HCT116 (cell line): ENCODE measurements at regions not wholly inside any gene's neighbourhood (a gene's known extent, or its start where the extent isn't known, plus 50 kb on each side); places are given as distances from the start of the nearest gene placed in this dataset.

Experiments
- ATAC-seq: fragments of 200-7000 bp; cut with Tn5 transposase; 2 replicates; pipeline ENCODE4 v1.9.1; 2020; ENCODE audit warnings: mild to moderate bottlenecking, moderate library complexity
- BruUV-seq: library from RNA; stranded (reverse); fragments of 400-500 nt; replicated peaks from 2 replicates; lab custom pipeline; 2021; lab: Mats Ljungman, UMichigan
- CTCF ChIA-PET: fragments of 300-600 bp; sonication (Branson Sonifier 250); formaldehyde crosslinking; loops from one replicate; lab custom pipeline; 2021; ENCODE audit warnings: antibody characterized with exemption; lab: Charles Lee
- POLR2A ChIA-PET: fragments of 300-600, 350-600 bp; sonication (Branson Sonifier 250); formaldehyde crosslinking; loops from one replicate; lab custom pipeline; 2021; ENCODE audit warnings: antibody characterized with exemption; lab: Charles Lee
- RAD21 ChIA-PET, 2 experiments: fragments of 300-600 bp; sonication (Branson Sonifier 250); formaldehyde crosslinking; loops; one replicate each; lab custom pipeline; 2023; ENCODE audit warnings: low total read pairs in 2 of 2; ENCODE audit not compliant: uncharacterized antibody in 2 of 2, unreplicated experiment in 2 of 2, low non-redundant PET in 1 of 2; lab: Charles Lee
- DNase-seq: peaks from one replicate; pipeline ENCODE4 v3.0.0-alpha.2; 2010; ENCODE audit warnings: low read depth, low spot score
- H2AFZ ChIP-seq: fragments of 200-600 bp; shearing (Covaris generic), sonication (generic); 2 replicates; pipeline ENCODE4 v1.6.1; 2017; ENCODE audit warnings: low read depth, mixed run types, mixed read lengths, antibody characterized with exemption, low read length; ENCODE audit not compliant: poor library complexity, severe bottlenecking
- H3K27ac ChIP-seq: 2 replicates; pipeline ENCODE4 v1.5.1; 2012; ENCODE audit warnings: low read depth, low read length
- H3K27me3 ChIP-seq: fragments of 200-600 bp; sonication (generic); 2 replicates; pipeline ENCODE4 v1.6.1; 2016; ENCODE audit warnings: mixed run types, low read length, mixed read lengths; ENCODE audit not compliant: insufficient read depth
- H3K36me3 ChIP-seq, 2 experiments: fragments of 200-500 bp in 1 of 2; fragments of 200-600 bp in 1 of 2; sonication (Bioruptor generic) in 1 of 2; sonication (generic) in 1 of 2; 2 replicates each; pipeline versions ENCODE4 v1.5.1 to v1.6.1; 2014 to 2016; ENCODE audit warnings: low read length in 2 of 2, inconsistent platforms in 1 of 2, mixed read lengths in 1 of 2, mixed run types in 1 of 2; ENCODE audit not compliant: insufficient read depth in 2 of 2, control insufficient read depth in 1 of 2
- H3K4me1 ChIP-seq, 2 experiments: fragments of 200-600 bp in 1 of 2; sonication (generic) in 1 of 2; 2 replicates each; pipeline versions ENCODE4 v1.5.1 to v1.6.1; 2012 to 2017; ENCODE audit warnings: low read length in 2 of 2, inconsistent platforms in 1 of 2, mild to moderate bottlenecking in 1 of 2, mixed read lengths in 1 of 2, mixed run types in 1 of 2, moderate library complexity in 1 of 2; ENCODE audit not compliant: insufficient read depth in 2 of 2, control insufficient read depth in 1 of 2
- H3K4me2 ChIP-seq: fragments of 200-600 bp; sonication (generic); 2 replicates; pipeline ENCODE4 v1.6.1; 2017; ENCODE audit warnings: mixed run types, low read length, mixed read lengths
- H3K4me3 ChIP-seq, 2 experiments: fragments of 200-600 bp in 1 of 2; sonication (generic) in 1 of 2; replicated peaks in 1 of 2; 2 replicates each; pipeline ENCODE4 v1.5.1; 2011 to 2016; ENCODE audit warnings: low read length in 2 of 2, control low read depth in 1 of 2, low read depth in 1 of 2, mild to moderate bottlenecking in 1 of 2, mixed read lengths in 1 of 2, mixed run types in 1 of 2
- H3K79me2 ChIP-seq: fragments of 200-600 bp; sonication (generic); 2 replicates; pipeline ENCODE4 v1.6.1; 2017; ENCODE audit warnings: mild to moderate bottlenecking, mixed run types, low read length, moderate library complexity, mixed read lengths; ENCODE audit not compliant: insufficient read depth
- H3K9ac ChIP-seq: fragments of 200-600 bp; sonication (generic); 2 replicates; pipeline ENCODE4 v1.6.1; 2016; ENCODE audit warnings: low read length, mixed read lengths
- H3K9me2 ChIP-seq: fragments of 200-600 bp; sonication (generic), shearing (Covaris generic); 2 replicates; pipeline ENCODE4 v1.6.1; 2017; ENCODE audit warnings: mixed run types, mild to moderate bottlenecking, moderate library complexity; ENCODE audit not compliant: insufficient read depth
- H3K9me3 ChIP-seq, 2 experiments: fragments of 200-500 bp in 1 of 2; fragments of 200-600 bp in 1 of 2; sonication (Bioruptor generic) in 1 of 2; sonication (generic) in 1 of 2; 2 replicates each; pipeline ENCODE4 v1.6.1; 2014 to 2017; ENCODE audit warnings: low read length in 2 of 2, mixed read lengths in 2 of 2, inconsistent platforms in 1 of 2, low read depth in 1 of 2, mild to moderate bottlenecking in 1 of 2, mixed run types in 1 of 2, moderate library complexity in 1 of 2; ENCODE audit not compliant: control insufficient read depth in 1 of 2, insufficient read depth in 1 of 2
- H4K20me1 ChIP-seq: fragments of 200-600 bp; sonication (generic), shearing (Covaris generic); 2 replicates; pipeline ENCODE4 v1.6.1; 2017; ENCODE audit warnings: mixed run types, mild to moderate bottlenecking, moderate library complexity; ENCODE audit not compliant: insufficient read depth
- CBX3 ChIP-seq: IDR thresholded peaks from 2 replicates; pipeline ENCODE4 v1.6.1; 2012; ENCODE audit warnings: low read depth
- CEBPB ChIP-seq: IDR thresholded peaks from 2 replicates; pipeline ENCODE4 v1.6.1; 2012; ENCODE audit warnings: low read depth
- EGR1 ChIP-seq: IDR thresholded peaks from 2 replicates; pipeline ENCODE4 v1.6.1; 2012; ENCODE audit warnings: low read depth
- EZH2 ChIP-seq: fragments of 200-600 bp; sonication (generic); IDR thresholded peaks from 2 replicates; pipeline ENCODE4 v1.6.1; 2017; ENCODE audit warnings: antibody characterized with exemption, mixed run types
- EZH2phosphoT487 ChIP-seq: fragments of 200-600 bp; IDR thresholded peaks from 2 replicates; pipeline ENCODE4 v1.6.1; 2018; ENCODE audit warnings: antibody characterized with exemption, borderline replicate concordance
- FOSL1 ChIP-seq: IDR thresholded peaks from 2 replicates; pipeline ENCODE4 v1.6.1; 2012; ENCODE audit warnings: low read depth
- POLR2A ChIP-seq: IDR thresholded peaks from 2 replicates; pipeline ENCODE4 v1.7.0; 2011; ENCODE audit warnings: borderline replicate concordance; ENCODE audit not compliant: insufficient read depth, insufficient read length; ENCODE audit errors: extremely low read depth
- SP1 ChIP-seq: IDR thresholded peaks from 2 replicates; pipeline ENCODE4 v1.6.1; 2012; ENCODE audit warnings: low read depth
- TCF7L2 ChIP-seq: IDR thresholded peaks from 2 replicates; pipeline ENCODE4 v1.7.0; 2011; ENCODE audit warnings: borderline replicate concordance, inconsistent platforms; ENCODE audit not compliant: insufficient read depth, insufficient read length; ENCODE audit errors: extremely low read depth
- YY1 ChIP-seq: IDR thresholded peaks from 2 replicates; pipeline ENCODE4 v1.6.1; 2011; ENCODE audit warnings: low read length, low read depth, moderate library complexity, mild to moderate bottlenecking; ENCODE audit not compliant: insufficient replicate concordance; ENCODE audit errors: extremely low read depth
- intact Hi-C: fragments of 100-400 bp; cut with micrococcal nuclease; formaldehyde crosslinking; loops from 2 replicates; pipeline ENCODE4 v1.10.0; 2022
- TF ChIP-seq, protein P1 (sequence below): IDR thresholded peaks from 2 replicates; pipeline ENCODE4 v1.6.1; 2012

DNA sequence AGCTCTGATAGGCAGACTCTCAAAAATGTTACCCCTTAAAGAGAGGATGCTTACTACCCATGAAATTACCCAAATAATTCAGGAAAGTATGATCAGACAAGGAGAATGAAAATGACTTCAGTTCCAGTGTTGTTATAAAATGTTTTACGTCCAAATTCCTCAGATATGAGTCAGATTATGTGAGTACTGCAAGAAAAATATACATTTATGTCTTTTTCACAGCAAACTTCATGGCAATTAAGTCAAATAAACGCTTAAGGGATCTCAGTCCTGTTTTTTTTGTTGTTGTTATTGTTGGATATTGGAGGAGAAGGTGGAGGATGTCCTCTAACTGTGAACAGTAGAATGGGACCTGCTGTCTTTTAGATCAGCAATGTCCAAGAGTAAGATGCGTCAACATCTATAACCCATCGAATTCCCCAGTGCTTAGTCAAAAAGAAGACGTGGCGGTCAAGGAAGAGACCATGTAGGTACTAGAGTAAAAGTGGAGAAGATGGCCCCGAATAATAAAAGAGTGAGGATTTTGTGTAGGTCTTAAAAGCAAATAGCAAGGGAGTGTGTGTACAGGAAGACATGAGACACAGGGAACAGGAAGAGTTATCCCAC lies 215.4 kb upstream of the IRS2 start:
- CTCF ChIA-PET, result no interaction called here
- Histone ChIP-seq H3K27ac (no peak overlapping the region), H3K4me1 (peaks cover 8 to 21% of the 10 kb centered on the region in 2 experiments; a peak in 2 of 4 replicates)

DNA sequence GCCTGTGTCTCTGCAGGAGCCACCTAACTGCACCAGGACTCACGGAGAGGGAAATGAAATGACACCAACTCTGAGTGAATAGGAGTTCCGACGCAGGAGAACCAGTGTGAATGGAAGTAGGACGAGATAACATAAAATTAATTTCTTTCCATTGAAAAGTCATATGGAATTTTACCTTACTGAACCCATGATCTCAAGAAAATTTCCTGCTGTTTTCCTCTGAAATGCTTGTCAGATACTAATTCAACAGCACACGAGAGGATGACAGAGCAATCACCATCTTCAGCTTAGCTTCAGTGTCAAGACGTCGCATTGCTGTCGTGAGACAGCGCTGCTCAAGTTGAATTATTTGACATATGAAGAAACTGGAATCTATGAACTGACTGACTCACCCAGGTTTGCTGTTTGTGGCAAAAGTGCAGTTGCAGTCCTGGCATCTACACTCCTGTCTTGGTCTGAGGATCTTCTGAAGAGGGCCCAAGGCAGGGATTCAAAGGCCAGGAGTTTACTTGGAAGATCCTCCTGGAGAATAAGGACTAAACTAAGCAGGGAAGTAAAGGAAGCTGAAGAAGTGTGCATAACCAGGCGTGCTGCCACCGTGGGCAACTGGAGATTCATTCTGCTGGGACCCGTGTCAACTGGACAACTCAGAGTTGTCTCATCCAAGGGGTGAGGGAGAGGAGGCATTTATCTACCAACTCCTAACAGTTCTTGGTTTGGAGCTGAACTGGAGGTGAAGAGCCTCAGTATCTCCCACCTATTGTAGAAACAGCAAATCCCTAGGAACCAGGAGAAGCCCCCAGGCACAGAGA lies 214.4 kb upstream of the IRS2 start:
- Histone ChIP-seq H3K79me2 (no peaks in the 10 kb centered on the region), H3K27me3 (no peaks in the 10 kb centered on the region), H3K4me1 (peaks cover under 1 to 10% of the 10 kb centered on the region in 2 experiments; a peak in 2 of 4 replicates), H3K9me2 (no peaks in the 10 kb centered on the region), H3K9me3 (no peaks in the 10 kb centered on the region), H4K20me1 (no peaks in the 10 kb centered on the region), H3K9ac (no peak overlapping the region), H3K4me2 (no peak overlapping the region), H3K27ac (no peak overlapping the region), H2AFZ (no peak overlapping the region), H3K36me3 (no peaks in the 10 kb centered on the region), H3K4me3 (no peak overlapping the region)
- ATAC-seq, result no peak
- intact Hi-C loops, result no loop called here
- ChIA-PET RAD21 (no interaction called here), CTCF (no interaction called here), POLR2A (no interaction called here)
- no peak for DNase-seq
- TF ChIP-seq, protein P1, sequence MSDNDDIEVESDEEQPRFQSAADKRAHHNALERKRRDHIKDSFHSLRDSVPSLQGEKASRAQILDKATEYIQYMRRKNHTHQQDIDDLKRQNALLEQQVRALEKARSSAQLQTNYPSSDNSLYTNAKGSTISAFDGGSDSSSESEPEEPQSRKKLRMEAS, result no peak
- TF ChIP-seq CEBPB (no peak), EGR1 (no peak), TCF7L2 (no peak)
- BruUV-seq, result no TSS peak

More for the DNA sequence above, 215.4 kb upstream of the IRS2 start:
- Histone ChIP-seq H3K9me2 (no peaks in the 10 kb centered on the region), H3K4me2 (no peak overlapping the region), H2AFZ (no peak overlapping the region), H3K79me2 (no peaks in the 10 kb centered on the region), H3K27me3 (no peaks in the 10 kb centered on the region), H3K4me3 (no peak overlapping the region), H3K9ac (no peak overlapping the region), H4K20me1 (no peaks in the 10 kb centered on the region), H3K9me3 (no peaks in the 10 kb centered on the region), H3K36me3 (no peaks in the 10 kb centered on the region)
- intact Hi-C loops, result no loop called here
- POLR2A ChIA-PET, result no interaction called here
- no peak for ATAC-seq
- TF ChIP-seq EZH2 (no peak), SP1 (no peak), EGR1 (no peak), POLR2A (no peak), FOSL1 (no peak), EZH2phosphoT487 (no peak), CBX3 (no peak), YY1 (no peak)
- DNase-seq, result no peak
- no TSS peak for BruUV-seq
- RAD21 ChIA-PET, result no interaction called here
